ENCODE measurements at regions not wholly inside any gene's neighbourhood (a gene's known extent, or its start where the extent isn't known, plus 50 kb on each side); places are given as distances from the start of the nearest gene placed in this dataset.

- TF ChIP-seq, protein P1, sequence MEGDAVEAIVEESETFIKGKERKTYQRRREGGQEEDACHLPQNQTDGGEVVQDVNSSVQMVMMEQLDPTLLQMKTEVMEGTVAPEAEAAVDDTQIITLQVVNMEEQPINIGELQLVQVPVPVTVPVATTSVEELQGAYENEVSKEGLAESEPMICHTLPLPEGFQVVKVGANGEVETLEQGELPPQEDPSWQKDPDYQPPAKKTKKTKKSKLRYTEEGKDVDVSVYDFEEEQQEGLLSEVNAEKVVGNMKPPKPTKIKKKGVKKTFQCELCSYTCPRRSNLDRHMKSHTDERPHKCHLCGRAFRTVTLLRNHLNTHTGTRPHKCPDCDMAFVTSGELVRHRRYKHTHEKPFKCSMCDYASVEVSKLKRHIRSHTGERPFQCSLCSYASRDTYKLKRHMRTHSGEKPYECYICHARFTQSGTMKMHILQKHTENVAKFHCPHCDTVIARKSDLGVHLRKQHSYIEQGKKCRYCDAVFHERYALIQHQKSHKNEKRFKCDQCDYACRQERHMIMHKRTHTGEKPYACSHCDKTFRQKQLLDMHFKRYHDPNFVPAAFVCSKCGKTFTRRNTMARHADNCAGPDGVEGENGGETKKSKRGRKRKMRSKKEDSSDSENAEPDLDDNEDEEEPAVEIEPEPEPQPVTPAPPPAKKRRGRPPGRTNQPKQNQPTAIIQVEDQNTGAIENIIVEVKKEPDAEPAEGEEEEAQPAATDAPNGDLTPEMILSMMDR (IDR thresholded peaks at IDR 0.05; ENCODE audit: low read depth, low read length) = no peak
- TF ChIP-seq, protein P2, sequence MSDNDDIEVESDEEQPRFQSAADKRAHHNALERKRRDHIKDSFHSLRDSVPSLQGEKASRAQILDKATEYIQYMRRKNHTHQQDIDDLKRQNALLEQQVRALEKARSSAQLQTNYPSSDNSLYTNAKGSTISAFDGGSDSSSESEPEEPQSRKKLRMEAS (IDR thresholded peaks at IDR 0.05; ENCODE audit: low read depth, low read length) = no peak
- TF ChIP-seq POLR2A (IDR thresholded peaks at IDR 0.05; ENCODE audit: extremely low read depth, insufficient read length) = no peak
- no peak for TF ChIP-seq MYC (IDR thresholded peaks at IDR 0.05; ENCODE audit: low read depth, low read length)
Observed at GRCh38 chr4:184312126-184312525, 94.5 kb upstream of the ENPP6 start.
